Testis (tissue), 2 donors: ENCODE measurements at regions not wholly inside any gene's neighbourhood (a gene's known extent, or its start where the extent isn't known, plus 50 kb on each side); places are given as distances from the start of the nearest gene placed in this dataset.

Source experiments
- POLR2A ChIP-seq: fragments of 450-650 bp; IDR thresholded peaks from one replicate; pipeline ENCODE4 v1.6.1; 2017; ENCODE audit warnings: antibody characterized with exemption, mild to moderate bottlenecking, moderate library complexity
- TF ChIP-seq, protein P1 (sequence below), 3 experiments: fragments of 450-650 bp in 2 of 3; fragments of 200-600 bp in 1 of 3; sonication (generic) in 1 of 3; IDR thresholded peaks; one replicate each; pipeline ENCODE4 v1.5.1; 2016 to 2019; ENCODE audit warnings: antibody characterized with exemption in 3 of 3, mild to moderate bottlenecking in 2 of 3, moderate library complexity in 1 of 3

DNA sequence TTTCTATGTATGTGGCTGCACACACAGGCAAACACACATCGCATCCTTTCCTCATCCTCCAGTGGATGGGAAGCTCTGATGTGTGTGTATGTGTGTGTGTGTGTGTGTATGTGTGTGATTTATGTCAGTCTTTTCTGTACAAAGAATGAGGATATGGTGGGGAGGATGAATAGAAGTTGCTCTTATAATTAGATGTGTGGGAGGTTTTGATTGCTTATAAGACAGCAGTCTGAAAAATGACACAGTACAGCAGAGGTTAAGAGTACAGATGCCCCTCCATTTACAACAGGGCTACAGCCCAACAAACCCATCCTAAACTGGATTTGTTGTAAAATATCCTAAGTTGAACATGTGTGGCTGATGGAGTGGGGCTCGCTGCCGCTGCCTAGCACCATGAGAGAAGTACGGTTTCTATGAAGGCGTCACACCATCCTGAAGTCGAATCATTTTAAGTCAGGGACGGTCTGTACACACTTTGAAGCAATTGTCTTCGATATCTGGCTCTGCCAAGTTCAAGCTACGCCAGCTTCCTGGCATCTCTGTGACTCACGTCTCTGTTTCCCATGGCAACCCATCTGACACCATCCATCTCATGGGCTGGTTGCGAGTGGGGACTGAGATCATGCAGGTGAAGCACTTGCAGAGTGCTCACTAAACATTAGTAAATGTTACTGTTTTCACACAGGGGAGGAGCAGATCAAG, 252.6 kb downstream of the MYLK4 start:
- no peak for TF ChIP-seq POLR2A
- TF ChIP-seq, protein P1, sequence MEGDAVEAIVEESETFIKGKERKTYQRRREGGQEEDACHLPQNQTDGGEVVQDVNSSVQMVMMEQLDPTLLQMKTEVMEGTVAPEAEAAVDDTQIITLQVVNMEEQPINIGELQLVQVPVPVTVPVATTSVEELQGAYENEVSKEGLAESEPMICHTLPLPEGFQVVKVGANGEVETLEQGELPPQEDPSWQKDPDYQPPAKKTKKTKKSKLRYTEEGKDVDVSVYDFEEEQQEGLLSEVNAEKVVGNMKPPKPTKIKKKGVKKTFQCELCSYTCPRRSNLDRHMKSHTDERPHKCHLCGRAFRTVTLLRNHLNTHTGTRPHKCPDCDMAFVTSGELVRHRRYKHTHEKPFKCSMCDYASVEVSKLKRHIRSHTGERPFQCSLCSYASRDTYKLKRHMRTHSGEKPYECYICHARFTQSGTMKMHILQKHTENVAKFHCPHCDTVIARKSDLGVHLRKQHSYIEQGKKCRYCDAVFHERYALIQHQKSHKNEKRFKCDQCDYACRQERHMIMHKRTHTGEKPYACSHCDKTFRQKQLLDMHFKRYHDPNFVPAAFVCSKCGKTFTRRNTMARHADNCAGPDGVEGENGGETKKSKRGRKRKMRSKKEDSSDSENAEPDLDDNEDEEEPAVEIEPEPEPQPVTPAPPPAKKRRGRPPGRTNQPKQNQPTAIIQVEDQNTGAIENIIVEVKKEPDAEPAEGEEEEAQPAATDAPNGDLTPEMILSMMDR (IDR thresholded peaks at IDR 0.05) = no peak
